ENCODE measurements at regions not wholly inside any gene's neighbourhood (a gene's known extent, or its start where the extent isn't known, plus 50 kb on each side); places are given as distances from the start of the nearest gene placed in this dataset.

DNA sequence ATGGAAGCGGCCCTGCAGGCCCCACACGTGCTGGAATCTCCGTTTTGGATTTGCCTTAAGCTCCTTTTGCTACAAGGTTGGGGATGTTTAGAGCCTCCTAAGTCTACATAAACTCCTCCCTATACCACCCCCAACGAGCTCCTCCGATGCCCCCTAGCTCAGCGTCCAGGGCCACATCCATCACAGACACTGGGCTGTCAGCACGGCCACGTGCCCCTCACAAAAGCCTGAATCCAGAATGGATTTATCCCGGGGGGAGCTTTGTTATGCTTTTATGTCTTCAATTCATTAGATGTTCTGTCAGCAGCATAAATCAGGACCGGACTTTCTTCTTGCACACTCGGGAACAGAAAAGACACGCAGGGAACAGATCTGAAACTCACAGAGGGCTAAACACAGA, 52.6 kb upstream of the CD82 start:
- Histone ChIP-seq H3K36me3 (ENCODE audit: control insufficient read depth, insufficient read depth, low read length) (no peaks in the 10 kb centered on the region), H3K27me3 (ENCODE audit: control insufficient read depth, insufficient read depth, low read length) (no peaks in the 10 kb centered on the region; the same call in 1 of the 2 replicates), H3K4me3 (ENCODE audit: low read depth, low read length) (no peak overlapping the region)
- TF ChIP-seq, protein P1, sequence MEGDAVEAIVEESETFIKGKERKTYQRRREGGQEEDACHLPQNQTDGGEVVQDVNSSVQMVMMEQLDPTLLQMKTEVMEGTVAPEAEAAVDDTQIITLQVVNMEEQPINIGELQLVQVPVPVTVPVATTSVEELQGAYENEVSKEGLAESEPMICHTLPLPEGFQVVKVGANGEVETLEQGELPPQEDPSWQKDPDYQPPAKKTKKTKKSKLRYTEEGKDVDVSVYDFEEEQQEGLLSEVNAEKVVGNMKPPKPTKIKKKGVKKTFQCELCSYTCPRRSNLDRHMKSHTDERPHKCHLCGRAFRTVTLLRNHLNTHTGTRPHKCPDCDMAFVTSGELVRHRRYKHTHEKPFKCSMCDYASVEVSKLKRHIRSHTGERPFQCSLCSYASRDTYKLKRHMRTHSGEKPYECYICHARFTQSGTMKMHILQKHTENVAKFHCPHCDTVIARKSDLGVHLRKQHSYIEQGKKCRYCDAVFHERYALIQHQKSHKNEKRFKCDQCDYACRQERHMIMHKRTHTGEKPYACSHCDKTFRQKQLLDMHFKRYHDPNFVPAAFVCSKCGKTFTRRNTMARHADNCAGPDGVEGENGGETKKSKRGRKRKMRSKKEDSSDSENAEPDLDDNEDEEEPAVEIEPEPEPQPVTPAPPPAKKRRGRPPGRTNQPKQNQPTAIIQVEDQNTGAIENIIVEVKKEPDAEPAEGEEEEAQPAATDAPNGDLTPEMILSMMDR (IDR thresholded peaks at IDR 0.05; ENCODE audit: insufficient read depth, low read depth, low read length), result no peak
- DNase-seq (ENCODE audit: low read depth), result no peak
- ChIA-PET POLR2A (no interaction called here), CTCF (interaction anchor here (0.8 to 0.9 kb wide), 2 partner anchors 10 to 380 kb away, joined by 3 to 4 read pairs; no protein-coding TSS in a partner anchor)

DNA sequence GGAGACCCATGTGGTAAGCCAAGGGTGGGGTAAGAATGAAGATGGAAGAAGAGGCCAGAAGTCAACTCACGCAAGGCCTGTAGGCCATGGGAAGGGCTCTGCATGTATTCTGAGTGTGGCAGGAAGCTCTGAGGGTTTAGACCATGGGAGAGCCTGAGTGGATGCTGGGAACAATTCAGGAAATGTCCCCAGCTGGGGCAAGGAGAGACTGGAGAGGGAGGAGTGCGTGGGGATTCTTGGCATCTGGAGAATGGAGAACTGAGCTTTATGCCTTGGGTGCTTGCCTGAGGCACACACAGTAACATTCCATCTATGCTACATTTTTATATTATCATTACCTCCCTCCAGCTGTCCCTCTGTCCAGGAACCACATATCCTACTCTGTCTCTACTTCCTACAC, 50.4 kb upstream of the CD82 start:
- ChIA-PET CTCF (interaction anchor here (0.6 to 1.0 kb wide), 4 partner anchors 8 to 657 kb away, joined by 3 read pairs; no protein-coding TSS in a partner anchor), POLR2A (no interaction called here)
- TF ChIP-seq, protein P1 (IDR thresholded peaks at IDR 0.05; ENCODE audit: insufficient read depth, low read depth, low read length), result no peak
- no peak for DNase-seq (ENCODE audit: low read depth)
- Histone ChIP-seq H3K4me3 (ENCODE audit: low read depth, low read length) (no peak overlapping the region), H3K36me3 (ENCODE audit: control insufficient read depth, insufficient read depth, low read length) (no peaks in the 10 kb centered on the region), H3K27me3 (ENCODE audit: control insufficient read depth, insufficient read depth, low read length) (peaks cover 8% of the 10 kb centered on the region)
